Glutamatergic neuron (in vitro differentiated cells): ENCODE measurements at regions not wholly inside any gene's neighbourhood (a gene's known extent, or its start where the extent isn't known, plus 50 kb on each side); places are given as distances from the start of the nearest gene placed in this dataset.
"Not testable (repeated sequence)": the region's sequence is repeated elsewhere in the genome, so short reads cannot be mapped to it uniquely, and the experiment has no call there.

Experiments
- DNase-seq: peaks from one replicate; pipeline ENCODE4 v3.0.0; 2022
- H3K27ac Mint-ChIP-seq: one replicate; pipeline ENCODE4 v1.8.0; 2020; ENCODE audit warnings: mild to moderate bottlenecking, mixed read lengths, inconsistent platforms; ENCODE audit not compliant: unreplicated experiment
- H3K27me3 Mint-ChIP-seq: one replicate; pipeline ENCODE4 v1.8.0; 2020; ENCODE audit warnings: mild to moderate bottlenecking, moderate library complexity, mixed read lengths, inconsistent platforms; ENCODE audit not compliant: unreplicated experiment
- H3K36me3 Mint-ChIP-seq: one replicate; pipeline ENCODE4 v1.8.0; 2020; ENCODE audit warnings: mild to moderate bottlenecking, mixed read lengths, inconsistent platforms; ENCODE audit not compliant: unreplicated experiment
- H3K4me1 Mint-ChIP-seq: one replicate; pipeline ENCODE4 v1.8.0; 2020; ENCODE audit warnings: mild to moderate bottlenecking, low read depth, mixed read lengths, inconsistent platforms; ENCODE audit not compliant: unreplicated experiment
- H3K4me3 Mint-ChIP-seq: one replicate; pipeline ENCODE4 v1.8.0; 2020; ENCODE audit warnings: mild to moderate bottlenecking, mixed read lengths, inconsistent platforms; ENCODE audit not compliant: unreplicated experiment
- H3K9me3 Mint-ChIP-seq: one replicate; pipeline ENCODE4 v1.8.0; 2020; ENCODE audit warnings: mild to moderate bottlenecking, moderate library complexity, mixed read lengths, inconsistent platforms; ENCODE audit not compliant: unreplicated experiment
- TF ChIP-seq, protein P1 (sequence below): fragments of 200-600 bp; sonication (generic); IDR thresholded peaks from one replicate; pipeline ENCODE4 v1.5.0; 2021; ENCODE audit not compliant: partially characterized antibody, unreplicated experiment

GRCh38 chr7:131052285-131052904 lies 275.3 kb upstream of the MKLN1 start:
- DNase-seq = no peak
- H3K36me3 Mint-ChIP-seq = no peaks in the 10 kb centered on the region
- H3K27me3 Mint-ChIP-seq = peaks cover 5% of the 10 kb centered on the region
- peaks cover 6% of the 10 kb centered on the region for H3K9me3 Mint-ChIP-seq
- H3K27ac Mint-ChIP-seq = no peak overlapping the region
- no peak overlapping the region for H3K4me3 Mint-ChIP-seq
- peaks cover 8% of the 10 kb centered on the region for H3K4me1 Mint-ChIP-seq
- TF ChIP-seq, protein P1, sequence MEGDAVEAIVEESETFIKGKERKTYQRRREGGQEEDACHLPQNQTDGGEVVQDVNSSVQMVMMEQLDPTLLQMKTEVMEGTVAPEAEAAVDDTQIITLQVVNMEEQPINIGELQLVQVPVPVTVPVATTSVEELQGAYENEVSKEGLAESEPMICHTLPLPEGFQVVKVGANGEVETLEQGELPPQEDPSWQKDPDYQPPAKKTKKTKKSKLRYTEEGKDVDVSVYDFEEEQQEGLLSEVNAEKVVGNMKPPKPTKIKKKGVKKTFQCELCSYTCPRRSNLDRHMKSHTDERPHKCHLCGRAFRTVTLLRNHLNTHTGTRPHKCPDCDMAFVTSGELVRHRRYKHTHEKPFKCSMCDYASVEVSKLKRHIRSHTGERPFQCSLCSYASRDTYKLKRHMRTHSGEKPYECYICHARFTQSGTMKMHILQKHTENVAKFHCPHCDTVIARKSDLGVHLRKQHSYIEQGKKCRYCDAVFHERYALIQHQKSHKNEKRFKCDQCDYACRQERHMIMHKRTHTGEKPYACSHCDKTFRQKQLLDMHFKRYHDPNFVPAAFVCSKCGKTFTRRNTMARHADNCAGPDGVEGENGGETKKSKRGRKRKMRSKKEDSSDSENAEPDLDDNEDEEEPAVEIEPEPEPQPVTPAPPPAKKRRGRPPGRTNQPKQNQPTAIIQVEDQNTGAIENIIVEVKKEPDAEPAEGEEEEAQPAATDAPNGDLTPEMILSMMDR = no peak

DNA sequence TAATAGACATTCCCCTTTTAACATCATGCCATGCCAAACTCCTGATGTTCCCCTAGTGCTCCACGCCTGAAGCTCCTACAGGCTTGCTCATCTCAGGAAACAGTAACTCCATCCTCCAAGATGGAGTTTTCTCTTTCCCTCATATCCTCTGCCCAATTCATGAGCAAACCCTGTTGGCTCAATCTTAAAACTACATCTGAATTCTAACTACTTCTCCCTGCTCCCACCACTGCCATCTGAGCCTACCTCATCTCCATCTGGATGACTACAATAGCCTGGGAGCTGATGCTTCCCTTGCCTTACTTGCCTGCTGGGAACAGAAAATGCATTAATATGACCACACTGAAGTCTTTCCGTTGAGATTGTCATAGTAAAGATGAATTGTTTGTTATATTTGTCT lies 271.7 kb upstream of the MKLN1 start:
- Mint-ChIP-seq H3K4me3 (no peak overlapping the region), H3K9me3 (peaks cover 1% of the 10 kb centered on the region), H3K27ac (no peak overlapping the region), H3K27me3 (no peaks in the 10 kb centered on the region), H3K36me3 (no peaks in the 10 kb centered on the region), H3K4me1 (peaks cover 8% of the 10 kb centered on the region)
- TF ChIP-seq, protein P1 = no peak
- no peak for DNase-seq

DNA sequence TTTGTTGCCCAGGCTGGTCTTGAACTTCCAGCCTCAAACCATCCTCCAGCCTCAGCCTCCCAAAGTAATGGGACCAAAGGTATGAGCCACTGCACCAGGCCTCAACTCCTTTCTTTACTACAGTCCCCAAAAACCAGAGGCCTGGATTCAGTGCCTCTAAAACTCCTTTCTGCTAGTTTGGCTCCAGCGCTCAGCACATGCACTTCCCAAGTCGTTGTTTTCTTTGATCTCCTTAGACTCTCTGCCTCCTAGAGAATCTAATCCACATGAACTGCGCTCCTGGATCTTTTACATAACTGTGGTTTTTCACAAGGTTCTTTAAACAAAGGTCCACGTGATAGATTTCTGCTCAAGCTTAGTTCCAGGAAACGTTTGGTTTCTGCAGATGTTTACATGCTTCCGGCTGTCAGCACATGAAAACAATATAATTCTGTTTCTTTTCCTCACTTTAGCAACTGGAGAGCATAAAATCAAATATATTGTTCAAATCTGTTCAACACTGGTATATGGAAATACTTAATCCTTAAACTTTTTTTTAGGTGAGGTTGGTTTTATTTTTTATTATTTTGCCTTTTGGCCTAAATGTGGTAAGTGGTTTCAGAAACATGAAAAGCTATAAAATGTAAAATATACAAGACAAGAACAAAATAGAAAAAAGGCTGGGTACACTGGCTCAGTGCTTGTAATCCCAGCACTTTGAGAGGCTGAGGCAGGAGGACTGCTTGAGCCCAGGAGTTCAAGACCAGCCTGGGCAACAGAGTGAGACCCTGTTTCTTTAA lies 270.5 kb upstream of the MKLN1 start:
- no peak overlapping the region for H3K27ac Mint-ChIP-seq
- H3K4me1 Mint-ChIP-seq = peaks cover 8% of the 10 kb centered on the region
- H3K4me3 Mint-ChIP-seq = no peak overlapping the region
- TF ChIP-seq, protein P1 = no peak
- DNase-seq = no peak
- H3K27me3 Mint-ChIP-seq = no peaks in the 10 kb centered on the region
- peaks cover 1% of the 10 kb centered on the region for H3K9me3 Mint-ChIP-seq
- H3K36me3 Mint-ChIP-seq = no peaks in the 10 kb centered on the region

DNA sequence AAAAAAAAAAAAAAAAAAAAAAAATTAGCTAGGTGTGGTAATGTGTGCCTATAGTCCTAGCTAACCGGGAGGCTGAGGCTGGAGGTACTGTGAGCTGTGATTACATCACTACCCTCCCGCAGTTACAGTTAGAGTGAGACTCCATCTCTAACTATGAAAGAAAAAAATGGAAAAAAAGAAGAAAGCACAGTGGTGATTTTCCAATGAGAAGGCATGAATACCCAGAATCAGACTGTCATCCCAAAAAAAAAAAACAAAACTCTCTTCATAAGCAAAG lies 269.9 kb upstream of the MKLN1 start:
- Mint-ChIP-seq H3K36me3 (no peaks in the 10 kb centered on the region), H3K4me1 (peaks cover 5% of the 10 kb centered on the region), H3K9me3 (peaks cover 1% of the 10 kb centered on the region), H3K4me3 (no peak overlapping the region), H3K27me3 (no peaks in the 10 kb centered on the region), H3K27ac (no peak overlapping the region)
- TF ChIP-seq, protein P1 = no peak
- DNase-seq = no peak

DNA sequence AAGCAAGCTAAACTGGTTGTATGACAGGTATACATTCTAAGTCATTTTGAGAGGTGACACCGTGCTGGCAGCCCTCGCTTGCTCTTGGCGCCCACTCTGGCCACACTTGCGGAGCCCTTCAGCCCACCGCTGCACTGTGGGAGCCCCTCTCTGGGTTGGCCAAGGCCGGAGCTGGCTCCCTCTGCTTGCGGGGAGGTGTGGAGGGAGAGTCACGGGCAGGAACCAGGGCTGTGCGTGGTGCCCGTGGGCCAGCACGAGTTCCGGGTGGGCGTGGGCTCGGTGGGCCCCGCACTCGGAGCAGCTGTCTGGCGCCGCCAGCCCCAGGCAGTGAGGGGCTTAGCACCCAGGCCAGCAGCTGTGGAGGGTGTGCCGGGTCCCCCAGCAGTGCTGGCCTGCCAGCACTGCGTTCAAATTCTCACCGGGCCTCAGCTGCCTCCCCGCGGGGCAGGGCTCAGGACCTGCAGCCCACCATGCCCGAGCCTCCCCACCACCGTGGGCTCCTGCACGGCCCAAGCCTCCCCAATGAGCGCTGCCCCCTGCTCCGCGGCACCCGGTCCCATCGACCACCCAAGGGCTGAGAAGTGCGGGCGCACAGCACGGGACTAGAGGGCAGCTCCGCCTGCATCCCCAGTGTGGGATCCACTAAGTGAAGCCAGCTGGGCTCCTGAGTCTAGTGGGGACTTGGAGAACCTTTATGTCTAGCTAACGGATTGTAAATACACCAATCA lies 269.0 kb upstream of the MKLN1 start:
- H3K9me3 Mint-ChIP-seq, H3K27ac Mint-ChIP-seq, H3K4me1 Mint-ChIP-seq, DNase-seq, H3K4me3 Mint-ChIP-seq, H3K27me3 Mint-ChIP-seq, H3K36me3 Mint-ChIP-seq: not testable (repeated sequence)

DNA sequence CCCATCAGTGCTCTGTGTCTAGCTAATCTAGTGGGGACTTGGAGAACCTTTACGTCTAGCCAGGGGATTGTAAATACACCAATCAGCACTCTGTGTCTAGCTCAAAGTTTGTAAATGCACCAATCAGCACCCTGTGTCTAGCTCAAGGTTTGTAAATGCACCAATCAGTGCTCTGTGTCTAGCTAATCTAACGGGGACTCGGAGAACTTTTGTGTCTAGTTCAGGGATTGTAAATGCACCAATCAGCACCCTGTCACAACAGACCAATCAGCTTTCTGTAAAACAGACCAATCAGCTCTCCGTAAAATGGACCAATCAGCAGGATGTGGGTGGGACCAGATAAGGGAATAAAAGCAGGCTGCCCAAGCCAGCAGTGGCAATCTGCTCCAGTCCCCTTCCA lies 268.3 kb upstream of the MKLN1 start:
- not testable (repeated sequence) for H3K4me3 Mint-ChIP-seq, DNase-seq, H3K36me3 Mint-ChIP-seq, H3K4me1 Mint-ChIP-seq, H3K9me3 Mint-ChIP-seq, H3K27me3 Mint-ChIP-seq, H3K27ac Mint-ChIP-seq
